ENCODE measurements at regions not wholly inside any gene's neighbourhood (a gene's known extent, or its start where the extent isn't known, plus 50 kb on each side); places are given as distances from the start of the nearest gene placed in this dataset.

- TF ChIP-seq, protein P1, sequence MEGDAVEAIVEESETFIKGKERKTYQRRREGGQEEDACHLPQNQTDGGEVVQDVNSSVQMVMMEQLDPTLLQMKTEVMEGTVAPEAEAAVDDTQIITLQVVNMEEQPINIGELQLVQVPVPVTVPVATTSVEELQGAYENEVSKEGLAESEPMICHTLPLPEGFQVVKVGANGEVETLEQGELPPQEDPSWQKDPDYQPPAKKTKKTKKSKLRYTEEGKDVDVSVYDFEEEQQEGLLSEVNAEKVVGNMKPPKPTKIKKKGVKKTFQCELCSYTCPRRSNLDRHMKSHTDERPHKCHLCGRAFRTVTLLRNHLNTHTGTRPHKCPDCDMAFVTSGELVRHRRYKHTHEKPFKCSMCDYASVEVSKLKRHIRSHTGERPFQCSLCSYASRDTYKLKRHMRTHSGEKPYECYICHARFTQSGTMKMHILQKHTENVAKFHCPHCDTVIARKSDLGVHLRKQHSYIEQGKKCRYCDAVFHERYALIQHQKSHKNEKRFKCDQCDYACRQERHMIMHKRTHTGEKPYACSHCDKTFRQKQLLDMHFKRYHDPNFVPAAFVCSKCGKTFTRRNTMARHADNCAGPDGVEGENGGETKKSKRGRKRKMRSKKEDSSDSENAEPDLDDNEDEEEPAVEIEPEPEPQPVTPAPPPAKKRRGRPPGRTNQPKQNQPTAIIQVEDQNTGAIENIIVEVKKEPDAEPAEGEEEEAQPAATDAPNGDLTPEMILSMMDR (IDR thresholded peaks at IDR 0.05): no peak
- TF ChIP-seq POLR2A (IDR thresholded peaks at IDR 0.05) (no peak), POLR2AphosphoS5 (IDR thresholded peaks at IDR 0.05) (no peak)
Measured at GRCh38 chr20:50322703-50323131, 132.1 kb downstream of the CEBPB start.

Measured in breast epithelium (tissue), 3 donors.